Mucosa of descending colon (tissue), 3 donors: ENCODE measurements at regions not wholly inside any gene's neighbourhood (a gene's known extent, or its start where the extent isn't known, plus 50 kb on each side); places are given as distances from the start of the nearest gene placed in this dataset.

Source experiments
- ATAC-seq: fragments of 200-7000 bp; cut with Tn5 transposase; one replicate; pipeline ENCODE4 v1.9.1; 2020; ENCODE audit warnings: mild to moderate bottlenecking, moderate library complexity
- DNase-seq, 3 donors: peaks; one replicate each; pipeline ENCODE4 v3.0.0-alpha.2; 2020
- H3K36me3 ChIP-seq: fragments of 200-600 bp; one replicate; pipeline ENCODE4 v1.8.0; 2021; ENCODE audit warnings: low read depth, mild to moderate bottlenecking
- H3K4me1 ChIP-seq: fragments of 200-600 bp; one replicate; pipeline ENCODE4 v1.8.0; 2021; ENCODE audit warnings: low read depth, mild to moderate bottlenecking
- H3K4me3 ChIP-seq: fragments of 200-600 bp; one replicate; pipeline ENCODE4 v1.8.0; 2021; ENCODE audit warnings: mild to moderate bottlenecking
- H3K9me3 ChIP-seq: fragments of 200-600 bp; one replicate; pipeline ENCODE4 v1.8.0; 2021; ENCODE audit warnings: mild to moderate bottlenecking
- intact Hi-C, 2 donors: fragments of 100-400 bp; cut with DNase I in 1 of 2; cut with micrococcal nuclease in 1 of 2; formaldehyde crosslinking; loops; one replicate each; pipeline versions ENCODE4 v1.11.0 to v1.11.1; 2022; cut with DNase I, micrococcal nuclease
- TF ChIP-seq, protein P1 (sequence below): fragments of 200-600 bp; IDR thresholded peaks from one replicate; pipeline ENCODE4 v1.8.0; 2022; ENCODE audit warnings: antibody characterized with exemption, mild to moderate bottlenecking
- donor health status: DM: no; HTN: no; CAD: no; lungs with moderate emphysema.
- donor health status: DM: no; HTN: no; CAD: no.
- donor health status: DM: no; HTN: yes; CAD: no.

DNA sequence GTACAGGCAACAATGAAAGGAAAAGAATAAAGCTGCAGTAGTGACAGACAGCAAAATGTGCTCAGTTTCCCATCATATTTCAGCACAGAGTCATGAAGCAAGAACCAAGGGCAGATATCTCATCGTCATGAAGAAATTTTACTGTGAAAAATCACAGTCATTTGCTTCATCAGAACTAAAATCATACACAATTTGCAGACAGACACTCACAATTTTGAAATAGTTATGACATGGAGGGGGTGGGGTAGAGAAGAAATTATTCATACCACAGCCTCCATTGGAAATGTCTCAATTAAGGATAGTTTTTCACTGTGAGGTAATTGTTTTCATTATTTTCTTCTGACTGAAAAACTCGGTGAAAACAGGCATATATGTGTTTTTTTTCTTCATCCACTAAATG, 78.8 kb upstream of the CNTN3 start:
- Histone ChIP-seq H3K4me3 (no peak overlapping the region), H3K9me3 (no peaks in the 10 kb centered on the region), H3K4me1 (no peaks in the 10 kb centered on the region), H3K36me3 (no peaks in the 10 kb centered on the region)
- intact Hi-C loops, result no loop called here
- TF ChIP-seq, protein P1, sequence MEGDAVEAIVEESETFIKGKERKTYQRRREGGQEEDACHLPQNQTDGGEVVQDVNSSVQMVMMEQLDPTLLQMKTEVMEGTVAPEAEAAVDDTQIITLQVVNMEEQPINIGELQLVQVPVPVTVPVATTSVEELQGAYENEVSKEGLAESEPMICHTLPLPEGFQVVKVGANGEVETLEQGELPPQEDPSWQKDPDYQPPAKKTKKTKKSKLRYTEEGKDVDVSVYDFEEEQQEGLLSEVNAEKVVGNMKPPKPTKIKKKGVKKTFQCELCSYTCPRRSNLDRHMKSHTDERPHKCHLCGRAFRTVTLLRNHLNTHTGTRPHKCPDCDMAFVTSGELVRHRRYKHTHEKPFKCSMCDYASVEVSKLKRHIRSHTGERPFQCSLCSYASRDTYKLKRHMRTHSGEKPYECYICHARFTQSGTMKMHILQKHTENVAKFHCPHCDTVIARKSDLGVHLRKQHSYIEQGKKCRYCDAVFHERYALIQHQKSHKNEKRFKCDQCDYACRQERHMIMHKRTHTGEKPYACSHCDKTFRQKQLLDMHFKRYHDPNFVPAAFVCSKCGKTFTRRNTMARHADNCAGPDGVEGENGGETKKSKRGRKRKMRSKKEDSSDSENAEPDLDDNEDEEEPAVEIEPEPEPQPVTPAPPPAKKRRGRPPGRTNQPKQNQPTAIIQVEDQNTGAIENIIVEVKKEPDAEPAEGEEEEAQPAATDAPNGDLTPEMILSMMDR, result no peak
- DNase-seq (no peak), ATAC-seq (no peak)

DNA sequence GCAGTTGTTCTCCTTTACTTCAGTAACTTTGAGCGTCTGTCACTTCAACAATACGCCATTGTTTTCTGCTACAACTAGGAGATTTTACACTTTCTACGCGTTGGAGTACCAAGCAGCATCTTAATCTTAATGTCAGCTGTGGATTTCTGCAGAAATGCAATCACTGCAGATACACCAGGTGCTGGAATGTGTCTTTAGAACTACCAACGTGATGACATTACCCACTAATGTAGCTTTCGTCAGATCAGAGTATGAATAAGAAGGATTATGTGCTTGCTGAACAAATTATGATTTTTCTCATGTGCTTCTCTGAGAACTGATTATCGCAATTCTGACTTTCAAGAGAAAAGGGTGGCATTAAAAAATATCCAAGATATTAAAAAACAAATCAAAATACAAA, 77.5 kb upstream of the CNTN3 start:
- H3K9me3 ChIP-seq, result no peaks in the 10 kb centered on the region
- no peaks in the 10 kb centered on the region for H3K4me1 ChIP-seq
- TF ChIP-seq, protein P1, result no peak
- no peak for ATAC-seq
- H3K4me3 ChIP-seq, result no peak overlapping the region
- intact Hi-C loops, result no loop called here
- no peaks in the 10 kb centered on the region for H3K36me3 ChIP-seq
- DNase-seq, result no peak

DNA sequence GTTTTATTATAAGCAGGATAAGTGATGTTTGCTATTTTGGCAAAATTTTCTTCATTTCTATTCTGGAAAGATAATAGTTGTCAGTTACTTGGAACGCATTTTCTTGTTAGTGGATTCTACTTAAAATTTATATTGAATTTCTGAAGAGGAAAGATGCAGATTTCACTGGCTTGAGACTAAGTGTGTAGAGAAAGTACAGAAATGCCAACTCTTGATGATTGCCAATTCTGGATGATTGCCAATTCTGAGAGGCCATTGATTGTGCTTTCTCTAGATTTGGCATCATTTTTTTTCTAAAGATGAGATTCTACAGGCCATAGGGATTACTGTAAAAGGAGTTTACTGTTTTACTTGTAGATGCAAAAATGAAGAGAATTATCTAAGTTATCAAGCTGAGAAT, 58.9 kb upstream of the CNTN3 start:
- DNase-seq, result no peak
- TF ChIP-seq, protein P1, result no peak
- intact Hi-C loops, result no loop called here
- no peak for ATAC-seq
- Histone ChIP-seq H3K36me3 (no peaks in the 10 kb centered on the region), H3K9me3 (no peaks in the 10 kb centered on the region), H3K4me1 (no peaks in the 10 kb centered on the region), H3K4me3 (no peak overlapping the region)

DNA sequence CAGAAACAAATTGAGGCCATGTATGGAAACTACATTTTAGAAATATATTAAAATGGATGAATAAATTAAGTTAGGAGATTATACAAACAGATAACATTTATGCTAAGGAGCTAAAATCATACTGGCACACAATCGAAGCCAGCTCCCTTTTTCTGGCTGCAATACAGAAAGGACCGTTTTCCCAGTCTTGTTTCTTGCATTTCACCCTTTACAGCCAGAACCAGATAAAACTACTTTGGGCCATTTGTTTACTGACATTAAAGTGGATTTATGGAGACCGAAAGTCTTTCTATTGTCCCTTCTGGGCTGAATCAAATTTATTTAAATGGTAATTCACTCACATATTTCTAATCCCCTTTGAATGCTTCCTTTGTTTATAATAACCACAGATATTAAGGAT, 50.1 kb upstream of the CNTN3 start:
- TF ChIP-seq, protein P1, result no peak
- intact Hi-C loops, result no loop called here
- Histone ChIP-seq H3K4me1 (no peaks in the 10 kb centered on the region), H3K4me3 (no peak overlapping the region), H3K36me3 (no peaks in the 10 kb centered on the region), H3K9me3 (peaks cover 3% of the 10 kb centered on the region)
- DNase-seq (no peak), ATAC-seq (no peak)
